HL-60 (cell line): ENCODE measurements at regions not wholly inside any gene's neighbourhood (a gene's known extent, or its start where the extent isn't known, plus 50 kb on each side); places are given as distances from the start of the nearest gene placed in this dataset.
"Not testable (repeated sequence)": the region's sequence is repeated elsewhere in the genome, so short reads cannot be mapped to it uniquely, and the experiment has no call there.

Source experiments
- DNase-seq, 2 experiments: peaks; one replicate each; pipeline ENCODE4 v3.0.0-alpha.2; 2010 to 2020; ENCODE audit warnings: low read depth in 1 of 2, low spot score in 1 of 2
- H3K27ac ChIP-seq: fragments of 250-450 bp; sonication (Bioruptor Pico); replicated peaks from 2 replicates; pipeline ENCODE4 v1.5.1; 2020; ENCODE audit warnings: mild to moderate bottlenecking, moderate library complexity
- H3K27me3 ChIP-seq: fragments of 250-450 bp; sonication (Bioruptor Pico); 2 replicates; pipeline ENCODE4 v1.5.1; 2021; ENCODE audit warnings: mild to moderate bottlenecking, moderate library complexity; ENCODE audit not compliant: insufficient read depth, poor library complexity, severe bottlenecking
- H3K4me3 ChIP-seq: replicated peaks from 2 replicates; pipeline ENCODE4 v1.5.1; 2011; ENCODE audit warnings: mild to moderate bottlenecking, control low read depth, low read length; ENCODE audit not compliant: insufficient read depth
- GABPA ChIP-seq: IDR thresholded peaks from 2 replicates; pipeline ENCODE4 v1.6.1; 2012; ENCODE audit warnings: low read depth
- POLR2AphosphoS5 ChIP-seq: IDR thresholded peaks from 2 replicates; pipeline ENCODE4 v1.6.1; 2012; ENCODE audit warnings: low read depth
- SPI1 ChIP-seq: IDR thresholded peaks from 2 replicates; pipeline ENCODE4 v1.6.1; 2012; ENCODE audit warnings: low read depth, mild to moderate bottlenecking, borderline replicate concordance
- TF ChIP-seq, protein P1 (sequence below): IDR thresholded peaks from 2 replicates; pipeline ENCODE4 v1.6.1; 2012; ENCODE audit warnings: low read depth; ENCODE audit not compliant: insufficient replicate concordance
- TF ChIP-seq, protein P2 (sequence below): IDR thresholded peaks from one replicate; pipeline ENCODE4 v1.5.1; 2011; ENCODE audit warnings: low read length, control low read depth, inconsistent platforms; ENCODE audit not compliant: insufficient read depth

DNA sequence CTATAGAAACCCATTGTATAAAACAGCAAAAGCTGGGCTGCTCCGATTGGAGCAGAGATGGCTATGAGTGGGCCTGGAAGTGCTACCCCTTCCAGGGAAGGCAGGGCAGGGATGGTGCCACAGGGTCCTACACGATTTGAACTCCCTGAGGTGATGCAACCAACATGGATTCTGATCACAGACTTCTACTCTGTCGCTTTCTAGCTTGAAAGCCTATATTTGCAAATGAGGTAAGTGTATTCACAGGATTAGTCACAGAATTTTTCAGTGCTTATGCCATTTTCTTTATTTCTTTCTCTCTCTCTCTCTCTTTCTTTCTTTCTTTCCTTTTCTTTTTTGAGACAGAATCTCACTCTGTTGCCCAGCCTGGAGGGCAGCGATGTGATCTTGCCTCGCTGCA is 179.0 kb downstream of the SPRY2 start:
- no peak for TF ChIP-seq POLR2AphosphoS5
- TF ChIP-seq SPI1 = no peak
- TF ChIP-seq, protein P1, sequence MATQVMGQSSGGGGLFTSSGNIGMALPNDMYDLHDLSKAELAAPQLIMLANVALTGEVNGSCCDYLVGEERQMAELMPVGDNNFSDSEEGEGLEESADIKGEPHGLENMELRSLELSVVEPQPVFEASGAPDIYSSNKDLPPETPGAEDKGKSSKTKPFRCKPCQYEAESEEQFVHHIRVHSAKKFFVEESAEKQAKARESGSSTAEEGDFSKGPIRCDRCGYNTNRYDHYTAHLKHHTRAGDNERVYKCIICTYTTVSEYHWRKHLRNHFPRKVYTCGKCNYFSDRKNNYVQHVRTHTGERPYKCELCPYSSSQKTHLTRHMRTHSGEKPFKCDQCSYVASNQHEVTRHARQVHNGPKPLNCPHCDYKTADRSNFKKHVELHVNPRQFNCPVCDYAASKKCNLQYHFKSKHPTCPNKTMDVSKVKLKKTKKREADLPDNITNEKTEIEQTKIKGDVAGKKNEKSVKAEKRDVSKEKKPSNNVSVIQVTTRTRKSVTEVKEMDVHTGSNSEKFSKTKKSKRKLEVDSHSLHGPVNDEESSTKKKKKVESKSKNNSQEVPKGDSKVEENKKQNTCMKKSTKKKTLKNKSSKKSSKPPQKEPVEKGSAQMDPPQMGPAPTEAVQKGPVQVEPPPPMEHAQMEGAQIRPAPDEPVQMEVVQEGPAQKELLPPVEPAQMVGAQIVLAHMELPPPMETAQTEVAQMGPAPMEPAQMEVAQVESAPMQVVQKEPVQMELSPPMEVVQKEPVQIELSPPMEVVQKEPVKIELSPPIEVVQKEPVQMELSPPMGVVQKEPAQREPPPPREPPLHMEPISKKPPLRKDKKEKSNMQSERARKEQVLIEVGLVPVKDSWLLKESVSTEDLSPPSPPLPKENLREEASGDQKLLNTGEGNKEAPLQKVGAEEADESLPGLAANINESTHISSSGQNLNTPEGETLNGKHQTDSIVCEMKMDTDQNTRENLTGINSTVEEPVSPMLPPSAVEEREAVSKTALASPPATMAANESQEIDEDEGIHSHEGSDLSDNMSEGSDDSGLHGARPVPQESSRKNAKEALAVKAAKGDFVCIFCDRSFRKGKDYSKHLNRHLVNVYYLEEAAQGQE = no peak
- no peak for TF ChIP-seq GABPA
- TF ChIP-seq, protein P2, sequence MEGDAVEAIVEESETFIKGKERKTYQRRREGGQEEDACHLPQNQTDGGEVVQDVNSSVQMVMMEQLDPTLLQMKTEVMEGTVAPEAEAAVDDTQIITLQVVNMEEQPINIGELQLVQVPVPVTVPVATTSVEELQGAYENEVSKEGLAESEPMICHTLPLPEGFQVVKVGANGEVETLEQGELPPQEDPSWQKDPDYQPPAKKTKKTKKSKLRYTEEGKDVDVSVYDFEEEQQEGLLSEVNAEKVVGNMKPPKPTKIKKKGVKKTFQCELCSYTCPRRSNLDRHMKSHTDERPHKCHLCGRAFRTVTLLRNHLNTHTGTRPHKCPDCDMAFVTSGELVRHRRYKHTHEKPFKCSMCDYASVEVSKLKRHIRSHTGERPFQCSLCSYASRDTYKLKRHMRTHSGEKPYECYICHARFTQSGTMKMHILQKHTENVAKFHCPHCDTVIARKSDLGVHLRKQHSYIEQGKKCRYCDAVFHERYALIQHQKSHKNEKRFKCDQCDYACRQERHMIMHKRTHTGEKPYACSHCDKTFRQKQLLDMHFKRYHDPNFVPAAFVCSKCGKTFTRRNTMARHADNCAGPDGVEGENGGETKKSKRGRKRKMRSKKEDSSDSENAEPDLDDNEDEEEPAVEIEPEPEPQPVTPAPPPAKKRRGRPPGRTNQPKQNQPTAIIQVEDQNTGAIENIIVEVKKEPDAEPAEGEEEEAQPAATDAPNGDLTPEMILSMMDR = no peak
- no peak overlapping the region for H3K4me3 ChIP-seq
- no peak for DNase-seq

DNA sequence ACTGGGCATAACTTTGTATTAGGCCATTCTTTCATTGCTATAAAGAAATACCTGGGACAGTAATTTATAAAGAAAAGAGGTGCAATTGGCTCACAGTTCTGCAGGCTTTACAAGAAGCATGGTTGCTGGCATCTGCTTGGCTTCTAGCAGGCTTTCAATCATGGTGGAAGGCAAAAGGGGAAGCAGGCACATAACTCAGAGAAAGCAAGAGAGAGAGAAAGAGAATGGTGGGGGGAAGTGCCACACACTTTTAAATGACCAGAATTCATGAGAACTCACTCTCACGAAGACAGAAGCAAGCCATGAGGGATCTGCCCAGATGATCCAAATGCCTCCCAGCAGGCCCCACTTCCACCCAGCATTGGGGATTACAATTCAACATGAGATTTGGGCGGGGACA is 179.7 kb downstream of the SPRY2 start:
- no peaks in the 10 kb centered on the region for H3K27me3 ChIP-seq
- TF ChIP-seq, protein P2 = no peak
- peak; percentile 89 for TF ChIP-seq SPI1

More for the DNA sequence above, 179.0 kb downstream of the SPRY2 start:
- Histone ChIP-seq H3K27me3 (no peaks in the 10 kb centered on the region), H3K27ac (no peak overlapping the region)

DNA sequence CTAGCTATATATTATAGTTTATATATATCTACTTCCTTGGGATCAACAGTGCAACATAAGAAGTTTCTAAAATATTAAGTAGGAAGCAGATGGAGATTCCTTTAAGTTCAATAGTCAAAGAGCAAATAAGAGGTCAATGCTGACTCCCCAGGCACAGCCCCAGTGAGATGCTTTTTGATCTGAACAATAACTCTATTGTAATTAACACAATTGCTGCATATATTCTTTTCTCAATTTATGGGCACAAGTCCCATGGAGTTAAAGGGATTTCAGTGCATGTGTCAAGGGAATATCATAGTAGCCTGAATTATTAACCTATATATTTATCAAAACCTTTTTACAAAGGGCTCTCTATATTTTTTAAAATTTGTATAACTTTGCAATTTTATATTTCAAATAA is 180.8 kb downstream of the SPRY2 start:
- no peak overlapping the region for H3K4me3 ChIP-seq
- no peaks in the 10 kb centered on the region for H3K27me3 ChIP-seq
- no peak for DNase-seq
- H3K27ac ChIP-seq = no peak overlapping the region
- no peak for TF ChIP-seq POLR2AphosphoS5
- no peak for TF ChIP-seq GABPA
- no peak for TF ChIP-seq SPI1
- TF ChIP-seq, protein P1 = no peak
- TF ChIP-seq, protein P2 = no peak

More for the DNA sequence above, 179.7 kb downstream of the SPRY2 start:
- no peak overlapping the region for H3K27ac ChIP-seq
- peak in 1 of 2 experiments; percentile 74 for DNase-seq
- H3K4me3 ChIP-seq = no peak overlapping the region

DNA sequence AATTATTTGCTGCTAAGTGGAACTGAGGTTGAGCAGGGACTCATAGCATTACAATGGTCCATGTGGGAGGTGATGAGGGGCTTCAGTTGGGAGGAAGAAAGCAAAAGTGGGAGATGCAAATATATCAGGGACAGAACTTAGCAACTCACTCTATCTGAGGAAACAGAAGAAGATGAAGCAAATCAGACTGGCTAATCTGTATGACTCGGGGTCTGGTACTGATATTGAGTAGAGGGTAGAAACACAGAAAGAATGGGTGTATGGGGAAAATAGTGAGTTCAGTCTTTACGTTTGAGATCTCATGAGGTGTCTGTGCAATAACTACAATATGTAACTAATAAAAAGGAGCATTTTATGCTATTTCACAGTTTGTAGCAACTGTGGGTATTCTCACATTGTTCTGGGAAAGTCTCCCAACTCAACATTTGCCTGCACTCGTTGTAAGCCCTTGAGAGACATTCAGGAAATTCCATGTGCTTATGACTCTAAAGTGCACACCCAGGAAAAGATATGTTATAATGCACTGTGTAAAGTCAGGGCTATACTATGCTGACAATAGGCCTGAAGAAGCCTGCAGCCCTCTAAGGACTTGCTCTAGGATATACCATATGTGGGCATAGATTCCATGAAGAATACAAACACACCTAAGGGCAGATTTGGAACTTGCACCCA is 183.5 kb downstream of the SPRY2 start:
- no peak for DNase-seq
- H3K27me3 ChIP-seq = no peaks in the 10 kb centered on the region
- no peak overlapping the region for H3K27ac ChIP-seq
- TF ChIP-seq POLR2AphosphoS5 (no peak), SPI1 (no peak), GABPA (no peak)
- TF ChIP-seq, protein P1 = no peak
- TF ChIP-seq, protein P2 = no peak
- no peak overlapping the region for H3K4me3 ChIP-seq

DNA sequence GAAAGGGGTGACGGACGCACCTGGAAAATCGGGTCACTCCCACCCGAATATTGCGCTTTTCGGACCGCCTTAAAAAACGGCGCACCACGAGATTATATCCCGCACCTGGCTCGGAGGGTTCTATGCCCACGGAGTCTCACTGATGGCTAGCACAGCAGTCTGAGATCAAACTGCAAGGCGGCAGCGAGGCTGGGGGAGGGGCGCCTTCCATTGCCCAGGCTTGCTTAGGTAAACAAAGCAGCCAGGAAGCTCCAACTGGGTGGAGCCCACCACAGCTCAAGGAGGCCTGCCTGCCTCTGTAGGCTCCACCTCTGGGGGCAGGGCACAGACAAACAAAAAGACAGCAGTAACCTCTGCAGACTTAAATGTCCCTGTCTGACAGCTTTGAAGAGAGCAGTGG is 188.8 kb downstream of the SPRY2 start:
- not testable (repeated sequence) for H3K27me3 ChIP-seq, H3K4me3 ChIP-seq, H3K27ac ChIP-seq, DNase-seq
